ENCODE measurements at regions not wholly inside any gene's neighbourhood (a gene's known extent, or its start where the extent isn't known, plus 50 kb on each side); places are given as distances from the start of the nearest gene placed in this dataset.

GRCh38 chr20:21862259-21862946 is 156.9 kb downstream of the PAX1 start:
- Histone ChIP-seq H3K79me2 (ENCODE audit: control insufficient read depth, insufficient read depth, low read length) (no peaks in the 10 kb centered on the region), H3K27ac (ENCODE audit: extremely low read depth, low read depth, low read length) (no peak overlapping the region), H3K27me3 (ENCODE audit: control insufficient read depth in 2 of 2, insufficient read depth in 2 of 2, low read length in 2 of 2) (no peaks in the 10 kb centered on the region), H4K20me1 (replicated peaks; ENCODE audit: control insufficient read depth, insufficient read depth, low read length) (no peaks in the 10 kb centered on the region), H3K9me3 (replicated peaks; ENCODE audit: control insufficient read depth, insufficient read depth, low read depth, low read length) (no peaks in the 10 kb centered on the region), H3K4me1 (replicated peaks in 1 of 2; ENCODE audit: control insufficient read depth in 2 of 2, insufficient read depth in 2 of 2, low read length in 2 of 2) (no peaks in the 10 kb centered on the region), H3K9ac (ENCODE audit: insufficient read depth in 1 of 2, low read depth in 2 of 2, low read length in 2 of 2) (no peak overlapping the region), H3K4me2 (ENCODE audit: insufficient read depth, low read length) (no peak overlapping the region), H3K36me3 (ENCODE audit: control insufficient read depth, insufficient read depth, low read length) (no peaks in the 10 kb centered on the region), H2AFZ (ENCODE audit: low read depth, low read length) (no peak overlapping the region), H3K4me3 (no peak overlapping the region), H3K9me1 (ENCODE audit: control insufficient read depth, insufficient read depth, low read length) (no peaks in the 10 kb centered on the region)
- no TSS peak for BruUV-seq (replicated peaks)
- in situ Hi-C loops (cut with MboI): no loop called here
- WGBS (ENCODE audit: insufficient coverage, low coverage, missing lambda C conversion rate): 0% methylated on average over 7 of the region's 10 CpGs
- DNase-seq (ENCODE audit: extremely low read depth in 1 of 4, low spot score in 3 of 4) (no peak), FAIRE-seq (no peak), ATAC-seq (no peak)
- no peak for TF ChIP-seq FOXP4 (CRISPR knock-in tag; IDR thresholded peaks at IDR 0.05; ENCODE audit: borderline replicate concordance)
- no peak for TF ChIP-seq CUX1 (CRISPR knock-in tag; IDR thresholded peaks at IDR 0.05)
- no peak for TF ChIP-seq ZNF384 (IDR thresholded peaks at IDR 0.05; ENCODE audit: low read depth, low read length)
- no peak for TF ChIP-seq U2AF2 (optimal IDR thresholded peaks at IDR 0.05; ENCODE audit: low read depth, low read length)
- TF ChIP-seq STAG1 (CRISPR knock-in tag; IDR thresholded peaks at IDR 0.05; ENCODE audit: borderline replicate concordance): no peak
- no peak for TF ChIP-seq ZNF311 (CRISPR knock-in tag; IDR thresholded peaks at IDR 0.05)
- TF ChIP-seq ZBTB1 (CRISPR knock-in tag; IDR thresholded peaks at IDR 0.05; ENCODE audit: borderline replicate concordance, low read depth): no peak
- TF ChIP-seq CBFA2T2 (conservative IDR thresholded peaks at IDR 0.05): no peak
- no peak for TF ChIP-seq POLR2AphosphoS5 (IDR thresholded peaks at IDR 0.05; ENCODE audit: control insufficient read depth, insufficient read depth, low read depth, low read length)
- TF ChIP-seq ZNF436 (CRISPR knock-in tag; IDR thresholded peaks at IDR 0.05): no peak
- TF ChIP-seq SRSF9 (IDR thresholded peaks at IDR 0.05; ENCODE audit: borderline replicate concordance, low read depth, low read length): no peak
- TF ChIP-seq ZNF398 (CRISPR knock-in tag; IDR thresholded peaks at IDR 0.05): no peak
- TF ChIP-seq PML (IDR thresholded peaks at IDR 0.05; ENCODE audit: low read length): no peak
- no peak for TF ChIP-seq RFX5 (IDR thresholded peaks at IDR 0.05; ENCODE audit: low read depth, low read length)
- ChIA-PET POLR2A (no interaction called here), CTCF (ENCODE audit: low intra/inter-chr PET ratio) (no interaction called here)
- intact Hi-C loops (cut with micrococcal nuclease): no loop called here

Data from K562 (cell line).